Lower leg skin (tissue), 4 donors: ENCODE measurements at regions not wholly inside any gene's neighbourhood (a gene's known extent, or its start where the extent isn't known, plus 50 kb on each side); places are given as distances from the start of the nearest gene placed in this dataset.

ENCODE experiments used
- DNase-seq, 2 donors: peaks; one replicate each; pipeline ENCODE4 v3.0.0-alpha.2; 2019; ENCODE audit warnings: low spot score in 2 of 2
- H3K4me3 ChIP-seq: fragments of 200-600 bp; sonication (generic); 2 replicates; pipeline ENCODE4 v1.5.1; 2017; ENCODE audit warnings: mild to moderate bottlenecking, low read depth; ENCODE audit not compliant: poor library complexity, severe bottlenecking
- POLR2A ChIP-seq, 2 donors: fragments of 450-650 bp; IDR thresholded peaks; one replicate each; pipeline ENCODE4 v1.6.1; 2016 to 2017; ENCODE audit warnings: antibody characterized with exemption in 2 of 2, mild to moderate bottlenecking in 1 of 2, moderate library complexity in 1 of 2
- WGBS, 2 donors: methylation state at CpG; one replicate each; pipeline ENCODE4 v1.1.5; 2018; 5-methylcytosine and 5-hydroxymethylcytosine counted together
- intact Hi-C: fragments of 100-400 bp; cut with DNase I; formaldehyde crosslinking; loops from one replicate; pipeline ENCODE4 v1.15.0; 2023; ENCODE audit warnings: low total_unique reads
- TF ChIP-seq, protein P1 (sequence below), 3 donors: fragments of 450-650 bp; IDR thresholded peaks; one replicate each; pipeline ENCODE4 v1.5.1; 2016; ENCODE audit warnings: antibody characterized with exemption in 3 of 3, mild to moderate bottlenecking in 3 of 3, moderate library complexity in 2 of 3

DNA sequence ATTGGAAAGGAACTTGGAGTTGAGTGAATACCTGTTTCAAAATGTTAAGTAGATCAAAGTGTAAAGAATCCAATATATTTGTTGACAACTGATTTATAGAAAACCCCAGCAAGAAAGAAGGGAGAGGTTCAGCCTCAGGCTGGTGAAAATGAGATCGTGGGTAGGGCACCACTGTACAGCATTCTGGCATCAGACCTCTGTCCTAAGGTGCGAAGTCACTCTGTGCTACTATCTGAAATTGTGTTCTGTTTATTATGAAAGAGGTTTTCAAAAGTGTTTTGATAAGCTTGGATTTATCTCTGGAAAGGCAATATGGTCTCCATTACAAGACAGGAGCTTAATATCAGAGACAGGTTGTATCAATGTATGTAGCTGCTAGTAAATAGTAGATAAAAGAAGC, 80.5 kb upstream of the MAP4K3 start:
- intact Hi-C loops: no loop called here
- no peak overlapping the region for H3K4me3 ChIP-seq
- TF ChIP-seq POLR2A (IDR thresholded peaks at IDR 0.05): no peak
- TF ChIP-seq, protein P1, sequence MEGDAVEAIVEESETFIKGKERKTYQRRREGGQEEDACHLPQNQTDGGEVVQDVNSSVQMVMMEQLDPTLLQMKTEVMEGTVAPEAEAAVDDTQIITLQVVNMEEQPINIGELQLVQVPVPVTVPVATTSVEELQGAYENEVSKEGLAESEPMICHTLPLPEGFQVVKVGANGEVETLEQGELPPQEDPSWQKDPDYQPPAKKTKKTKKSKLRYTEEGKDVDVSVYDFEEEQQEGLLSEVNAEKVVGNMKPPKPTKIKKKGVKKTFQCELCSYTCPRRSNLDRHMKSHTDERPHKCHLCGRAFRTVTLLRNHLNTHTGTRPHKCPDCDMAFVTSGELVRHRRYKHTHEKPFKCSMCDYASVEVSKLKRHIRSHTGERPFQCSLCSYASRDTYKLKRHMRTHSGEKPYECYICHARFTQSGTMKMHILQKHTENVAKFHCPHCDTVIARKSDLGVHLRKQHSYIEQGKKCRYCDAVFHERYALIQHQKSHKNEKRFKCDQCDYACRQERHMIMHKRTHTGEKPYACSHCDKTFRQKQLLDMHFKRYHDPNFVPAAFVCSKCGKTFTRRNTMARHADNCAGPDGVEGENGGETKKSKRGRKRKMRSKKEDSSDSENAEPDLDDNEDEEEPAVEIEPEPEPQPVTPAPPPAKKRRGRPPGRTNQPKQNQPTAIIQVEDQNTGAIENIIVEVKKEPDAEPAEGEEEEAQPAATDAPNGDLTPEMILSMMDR (IDR thresholded peaks at IDR 0.05): no peak
- no peak for DNase-seq
- 69 to 80% methylated on average over 2 of the region's 2 CpGs for WGBS, 2 donors

DNA sequence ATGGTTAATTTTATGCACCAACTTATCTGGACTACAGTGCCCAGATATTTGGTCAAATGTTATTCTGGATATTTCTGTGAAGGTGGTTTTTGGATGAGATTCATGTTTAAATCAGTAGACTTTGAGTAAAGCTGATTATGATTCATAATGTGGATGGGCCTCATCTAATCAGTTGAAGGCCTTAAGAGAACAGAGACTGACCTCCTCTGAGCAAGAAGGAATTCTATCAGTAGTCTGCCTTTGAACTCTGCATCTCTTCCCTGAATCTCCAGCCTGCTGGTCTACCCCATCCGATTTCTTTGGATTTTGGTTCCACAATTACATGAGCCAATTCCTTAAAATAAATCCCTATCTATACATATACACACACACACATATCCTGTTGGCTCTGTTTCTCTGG, 82.8 kb upstream of the MAP4K3 start:
- TF ChIP-seq POLR2A (IDR thresholded peaks at IDR 0.05): no peak
- TF ChIP-seq, protein P1 (IDR thresholded peaks at IDR 0.05): no peak
- DNase-seq: no peak
- 88 to 90% methylated on average over 1 of the region's 1 CpG for WGBS, 2 donors
- no peak overlapping the region for H3K4me3 ChIP-seq
- intact Hi-C loops: no loop called here

DNA sequence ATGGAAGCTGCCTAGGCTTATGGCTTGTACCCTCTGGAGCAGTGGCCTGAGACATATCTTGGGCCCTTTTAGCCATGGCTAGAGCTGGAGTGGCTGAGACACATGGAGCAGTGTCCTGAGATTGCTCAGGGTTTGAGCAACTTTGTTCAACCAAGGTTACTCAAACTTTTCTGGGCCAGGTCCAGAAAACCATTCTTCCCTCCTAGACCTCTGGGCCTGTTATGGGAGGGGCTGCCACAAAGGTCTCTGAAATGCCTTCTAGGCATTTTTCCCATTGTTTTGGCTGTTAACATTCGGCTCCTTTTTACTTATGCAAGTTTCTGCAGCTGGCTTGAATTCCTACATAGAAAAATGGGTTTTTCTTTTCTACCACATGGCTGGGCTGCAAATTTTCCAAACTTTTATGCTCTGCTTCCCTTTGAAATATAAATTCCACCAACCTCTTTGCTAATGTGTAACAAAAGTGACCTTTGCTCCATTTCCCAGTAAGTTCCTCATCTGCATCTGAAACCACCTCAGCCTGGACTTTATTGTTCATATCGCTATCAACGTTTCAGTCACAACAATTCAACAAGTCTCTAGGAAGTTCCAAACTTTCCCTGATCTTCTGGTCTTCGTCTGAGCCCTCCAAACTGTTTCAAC, 84.9 kb upstream of the MAP4K3 start:
- H3K4me3 ChIP-seq: no peak overlapping the region
- TF ChIP-seq, protein P1 (IDR thresholded peaks at IDR 0.05): no peak
- no peak for TF ChIP-seq POLR2A (IDR thresholded peaks at IDR 0.05)
- 64 to 68% methylated on average over 4 of the region's 4 CpGs for WGBS, 2 donors
- no peak for DNase-seq
- intact Hi-C loops: no loop called here

DNA sequence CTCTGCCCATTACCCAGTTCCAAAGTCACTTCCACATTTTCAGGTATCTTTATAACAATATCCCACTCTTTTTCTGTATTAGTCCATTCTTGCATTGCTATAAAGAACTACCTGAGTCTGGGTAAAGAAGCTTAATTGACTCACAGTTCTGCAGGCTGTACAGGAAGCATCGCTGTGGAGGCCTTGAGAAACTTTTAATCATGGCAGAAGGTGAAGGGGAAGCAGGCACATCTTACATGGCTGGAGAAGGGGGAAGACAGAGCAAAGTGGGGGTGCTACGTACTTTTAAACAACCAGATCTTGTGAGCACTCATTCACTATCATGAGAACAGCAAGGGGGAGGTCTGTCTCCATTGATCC, 85.4 kb upstream of the MAP4K3 start:
- intact Hi-C loops: no loop called here

DNA sequence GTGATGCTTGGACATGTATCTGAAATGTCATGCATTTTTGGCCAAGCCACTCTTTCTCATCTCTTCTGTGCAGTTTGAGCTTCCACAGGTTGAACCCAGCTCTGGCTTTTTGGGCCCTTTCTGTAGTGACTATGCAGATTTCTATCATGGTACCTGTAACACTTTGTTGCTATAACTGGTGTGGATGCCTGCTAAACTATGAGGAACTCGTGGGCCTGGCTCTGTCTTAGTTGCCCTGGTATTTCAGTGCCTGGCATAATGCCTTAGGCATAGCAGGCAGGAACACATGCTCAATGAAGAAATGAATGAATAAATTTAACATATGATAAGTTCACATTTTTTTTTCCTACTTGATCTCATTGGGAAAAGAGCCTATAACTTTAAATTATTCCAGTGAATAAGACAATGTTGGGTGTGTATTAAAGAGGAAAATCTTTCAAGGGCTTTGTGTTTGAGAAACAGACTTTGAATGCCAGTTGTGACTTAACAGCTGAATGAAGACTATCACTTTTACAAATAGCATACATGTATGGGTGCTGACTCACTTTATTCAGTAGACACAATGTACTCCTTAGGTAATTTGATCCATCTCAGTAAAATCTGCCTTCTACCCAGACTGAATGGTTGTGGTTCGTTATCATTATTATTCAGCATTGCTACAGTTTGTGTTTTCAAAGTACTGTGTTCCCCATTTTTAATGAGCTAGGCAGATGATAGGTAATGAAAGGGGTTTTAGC, 86.4 kb upstream of the MAP4K3 start:
- no peak overlapping the region for H3K4me3 ChIP-seq
- DNase-seq: no peak
- 63 to 69% methylated on average over 2 of the region's 2 CpGs for WGBS, 2 donors
- intact Hi-C loops: no loop called here
- no peak for TF ChIP-seq POLR2A (IDR thresholded peaks at IDR 0.05)
- TF ChIP-seq, protein P1 (IDR thresholded peaks at IDR 0.05): no peak

More for the DNA sequence above, 85.4 kb upstream of the MAP4K3 start:
- no peak overlapping the region for H3K4me3 ChIP-seq
- DNase-seq: no peak
- TF ChIP-seq, protein P1 (IDR thresholded peaks at IDR 0.05): no peak
- no peak for TF ChIP-seq POLR2A (IDR thresholded peaks at IDR 0.05)
- WGBS, 2 donors: 96 to 100% methylated on average over 2 of the region's 2 CpGs
